NOMO-1 treated with DMSO at 0.1 percent for 48 hours (cell line): ENCODE measurements at regions not wholly inside any gene's neighbourhood (a gene's known extent, or its start where the extent isn't known, plus 50 kb on each side); places are given as distances from the start of the nearest gene placed in this dataset.
"Not testable (repeated sequence)": the region's sequence is repeated elsewhere in the genome, so short reads cannot be mapped to it uniquely, and the experiment has no call there.

Experiments
- DNase-seq: peaks from one replicate; lab custom pipeline; 2025; ENCODE audit not compliant: unreplicated experiment; lab: John Stamatoyannopoulos, UW

DNA sequence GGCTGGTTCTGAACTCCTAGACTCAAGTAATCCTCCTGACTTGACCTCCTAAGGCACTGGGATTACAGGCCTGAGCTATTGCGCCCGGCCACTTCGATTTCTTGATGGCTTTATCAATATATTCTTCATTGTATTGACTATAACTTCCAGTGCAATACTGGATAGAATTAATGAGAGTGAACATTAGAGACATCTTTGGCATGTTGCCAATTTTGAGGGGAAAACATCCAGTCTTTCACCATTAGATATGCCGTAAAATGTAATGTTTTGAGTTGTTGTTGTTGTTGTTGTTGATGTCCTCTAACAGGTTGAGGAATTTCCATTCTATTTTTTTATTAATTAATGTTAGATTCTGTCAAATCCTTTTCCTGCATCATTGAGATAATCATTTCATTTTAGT, 578.9 kb downstream of the ZWINT start:
- DNase-seq = no peak

DNA sequence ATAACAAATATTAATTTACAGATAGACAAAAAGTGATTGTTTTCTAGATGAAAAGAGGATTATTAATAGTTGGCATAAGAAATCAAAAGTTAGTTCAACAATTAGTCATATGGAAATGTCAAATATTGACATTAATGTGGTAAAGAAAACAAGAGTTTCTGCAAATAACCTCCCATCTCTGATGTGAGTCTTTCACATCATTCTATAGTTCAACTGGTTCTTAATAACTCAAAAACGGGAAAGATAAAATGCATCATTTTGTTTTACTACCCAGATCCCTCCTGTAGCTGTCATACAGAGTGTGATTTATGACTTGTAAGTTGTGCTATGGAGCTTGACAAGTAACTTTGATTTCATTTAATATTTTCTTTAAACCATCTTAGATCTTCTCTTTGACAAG, 594.8 kb downstream of the ZWINT start:
- DNase-seq = no peak

DNA sequence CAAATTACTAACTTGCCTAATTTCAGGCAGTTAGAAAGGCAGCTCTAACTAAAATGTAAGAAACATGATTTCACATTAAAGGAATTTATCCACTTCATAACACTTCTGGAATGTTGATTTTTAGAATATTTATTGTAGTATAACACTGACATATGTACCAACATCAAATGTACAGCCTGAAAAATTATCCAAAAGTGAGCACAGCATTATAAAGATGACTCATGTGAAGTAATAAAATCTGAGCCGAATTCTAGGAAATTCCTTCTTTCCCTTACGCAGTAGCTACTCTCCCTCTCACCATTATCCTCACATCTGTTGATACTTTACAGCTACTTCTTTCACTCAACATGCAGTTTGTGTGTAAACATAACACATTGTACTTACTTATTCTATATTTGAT, 610.6 kb downstream of the ZWINT start:
- no peak for DNase-seq

DNA sequence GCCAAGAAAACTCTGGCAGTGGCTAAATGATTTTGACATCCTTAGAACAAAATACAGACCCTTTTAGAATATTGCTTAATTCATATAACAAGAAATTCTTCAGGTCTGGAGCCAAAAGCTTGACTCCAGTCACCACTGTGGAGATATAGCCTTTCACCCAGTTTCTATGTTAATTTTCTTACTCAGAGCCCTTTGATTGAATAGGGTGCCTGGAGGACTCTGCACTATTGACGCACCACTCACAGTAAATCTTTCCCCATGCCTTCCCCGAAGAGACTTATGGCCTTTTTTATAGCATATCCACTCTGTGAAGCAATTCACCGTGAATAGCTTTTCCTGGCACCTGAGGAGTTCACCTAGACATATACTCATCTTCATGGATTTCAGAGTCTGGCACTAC, 613.8 kb downstream of the ZWINT start:
- no peak for DNase-seq

DNA sequence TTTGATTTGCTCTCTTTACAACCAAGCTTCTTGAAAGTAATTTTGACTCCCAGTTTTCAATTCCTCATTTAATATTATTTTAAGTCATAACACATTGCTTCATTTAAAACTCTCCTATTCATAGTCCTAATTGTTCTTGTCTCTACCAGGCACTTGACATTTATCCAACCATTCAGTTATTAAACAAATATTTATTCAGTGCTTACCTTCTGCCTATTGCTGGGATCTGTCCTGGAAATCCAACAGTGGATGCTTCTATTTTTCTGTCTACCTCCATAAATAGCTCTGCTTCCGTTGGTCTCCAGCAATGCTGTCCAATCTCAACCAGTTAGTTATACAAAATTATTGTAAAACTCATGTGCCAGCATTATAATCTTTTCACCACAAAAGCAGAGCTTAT, 615.1 kb downstream of the ZWINT start:
- no peak for DNase-seq

DNA sequence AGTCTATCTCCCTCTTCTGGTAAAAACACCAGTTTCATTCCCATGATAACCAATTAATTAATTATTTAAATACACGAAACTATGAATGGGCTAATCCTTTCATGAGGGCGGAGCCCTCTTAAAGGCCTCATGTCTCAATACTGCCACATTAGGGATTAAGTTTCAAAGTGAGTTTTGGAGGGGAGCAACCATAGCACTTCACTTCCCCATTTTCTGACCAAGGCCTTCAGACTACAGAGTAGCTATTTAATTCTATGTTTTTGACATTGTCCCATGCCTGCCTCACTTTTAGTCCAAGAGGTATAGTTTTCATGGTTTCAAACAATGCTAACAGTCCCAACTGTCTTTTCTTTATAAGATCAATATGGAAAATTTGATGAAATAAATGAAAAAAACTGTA, 618.6 kb downstream of the ZWINT start:
- DNase-seq = peak; percentile 4

DNA sequence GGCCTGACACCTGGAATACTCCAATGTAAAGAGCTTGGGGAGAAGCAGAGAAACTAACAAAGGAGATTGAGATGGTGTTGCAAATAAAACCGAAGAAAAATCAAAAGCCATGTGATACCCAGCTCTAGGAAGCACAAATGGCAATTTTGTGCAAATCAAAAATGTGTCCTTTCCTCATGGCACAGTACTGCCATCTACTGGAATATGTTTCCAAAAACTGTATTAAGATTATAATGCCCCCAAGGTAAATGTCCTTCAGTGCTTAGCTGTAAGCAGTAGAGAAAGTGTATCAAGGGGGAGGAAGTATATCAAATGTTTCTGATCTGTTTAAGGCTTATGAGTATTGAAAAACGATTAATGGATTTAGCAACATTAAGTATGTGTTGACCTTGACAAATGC, 620.3 kb downstream of the ZWINT start:
- DNase-seq = peak; percentile 2

DNA sequence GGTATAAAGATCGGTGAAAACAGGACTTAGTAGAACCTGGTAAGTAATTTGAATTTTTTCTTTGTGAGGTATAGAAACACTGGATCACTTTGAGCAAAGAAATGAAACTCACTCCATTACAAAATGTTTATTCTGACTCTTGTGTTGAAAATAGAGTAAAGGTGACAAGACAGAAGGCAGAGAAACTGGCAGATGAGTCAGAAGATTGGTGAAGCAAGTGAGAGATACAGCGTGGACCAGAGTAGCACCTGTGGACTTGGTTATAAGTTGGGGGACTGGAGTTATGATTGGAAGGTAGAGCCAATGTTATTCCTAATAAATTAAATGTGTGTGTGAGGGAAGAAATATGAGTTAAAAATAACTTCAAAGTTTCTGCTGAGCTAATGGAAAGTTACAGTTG, 620.9 kb downstream of the ZWINT start:
- DNase-seq = no peak

DNA sequence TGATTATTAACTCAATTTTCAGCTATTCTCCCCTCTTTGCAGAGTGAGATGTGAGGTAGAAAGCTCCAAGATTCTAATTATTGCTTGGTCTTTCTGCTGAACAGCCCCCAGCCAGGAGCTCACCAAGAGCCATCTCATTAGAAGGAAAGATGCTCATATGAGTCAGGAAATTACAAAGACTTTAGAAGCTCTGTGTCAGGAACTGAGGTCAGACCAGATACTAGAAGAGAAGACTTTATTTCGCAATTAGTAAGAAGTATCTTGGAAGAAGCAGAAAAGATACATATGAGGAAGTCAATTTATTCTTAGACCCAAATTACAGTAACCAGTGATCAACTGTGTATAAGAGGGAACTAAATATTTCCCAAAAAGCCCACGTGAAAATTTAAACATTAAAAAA, 626.9 kb downstream of the ZWINT start:
- DNase-seq = peak; percentile 82

DNA sequence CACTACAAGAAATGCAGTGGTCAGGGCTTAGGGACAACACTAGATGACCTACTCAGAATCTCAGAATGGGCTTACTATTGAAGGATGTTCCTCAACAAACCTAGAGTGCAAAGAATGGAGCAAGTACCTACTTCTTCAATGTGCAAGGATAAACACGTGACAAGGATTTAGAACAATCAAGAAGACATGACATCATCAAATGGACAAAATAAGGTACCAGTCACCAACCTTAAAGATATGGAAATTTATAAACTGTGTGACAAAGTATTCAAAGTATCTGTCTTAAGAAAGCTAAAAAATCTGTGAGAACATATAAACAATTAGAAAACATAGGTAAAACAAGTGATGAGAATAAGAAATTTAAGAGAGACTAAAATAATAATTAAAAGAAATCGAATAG, 656.1 kb downstream of the ZWINT start:
- DNase-seq = no peak

DNA sequence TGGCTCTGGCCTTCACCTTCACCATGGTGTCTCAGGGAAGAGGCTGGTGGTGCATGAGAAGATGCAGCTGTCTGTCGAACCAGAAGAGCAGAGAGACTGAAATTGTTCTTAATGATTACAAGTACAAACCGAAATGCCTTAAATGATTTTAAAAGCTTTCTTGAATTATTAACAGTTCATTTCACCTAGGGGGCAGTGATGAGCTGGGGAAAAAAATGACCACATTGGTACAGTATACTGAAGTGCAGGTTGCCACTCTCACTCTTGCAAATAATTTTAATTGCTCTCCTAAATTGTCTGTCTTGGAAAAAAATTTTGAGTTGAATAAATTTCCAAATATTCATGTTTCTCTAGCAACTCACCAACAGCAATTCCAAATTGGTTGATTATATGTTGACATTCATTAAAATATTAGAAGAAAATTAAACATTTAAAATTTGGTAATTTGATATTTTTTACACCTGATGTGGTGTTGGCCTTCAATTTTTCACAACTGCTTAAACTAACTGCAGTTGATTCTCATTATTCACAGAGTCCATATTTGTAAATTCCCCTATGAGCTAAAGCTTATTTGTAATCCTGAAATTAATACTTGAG, 692.6 kb downstream of the ZWINT start:
- peak; percentile 6 for DNase-seq

DNA sequence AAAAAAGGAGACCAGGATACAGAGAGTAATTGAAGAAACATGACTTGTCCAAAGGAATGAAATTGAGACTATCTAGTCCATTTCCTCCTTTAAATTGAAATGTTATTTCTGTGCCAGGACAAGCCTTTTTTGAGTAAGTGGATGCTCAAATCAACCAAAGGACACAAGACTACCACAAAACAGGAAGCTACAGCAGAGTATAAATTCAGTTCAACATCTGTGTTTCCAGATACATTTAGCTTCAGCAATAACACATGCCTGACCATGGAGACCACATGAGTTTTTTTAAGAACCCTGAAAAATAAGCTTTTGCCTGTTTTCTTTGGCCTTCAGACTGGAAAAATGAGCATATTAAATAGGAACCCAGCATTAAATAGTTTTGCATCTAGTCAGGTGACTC, 707.5 kb downstream of the ZWINT start:
- no peak for DNase-seq

DNA sequence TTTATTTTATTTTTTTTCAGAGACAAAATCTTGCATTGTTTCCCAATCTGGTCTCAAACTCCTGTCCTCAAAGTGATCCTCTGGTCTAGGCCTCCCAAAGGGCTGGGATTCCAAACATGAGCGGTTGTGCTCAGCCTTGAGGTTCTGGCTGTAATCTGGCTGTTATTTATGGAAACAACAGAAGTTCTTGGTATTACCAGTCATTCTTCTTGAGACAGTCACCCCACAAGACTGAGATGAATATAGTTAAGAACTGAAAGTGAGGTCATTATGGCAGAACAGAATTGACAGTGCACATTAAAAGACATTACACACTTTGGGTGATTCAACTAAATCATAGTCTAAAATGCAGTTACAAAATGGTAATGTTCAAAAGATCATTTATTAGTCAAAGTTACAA, 719.5 kb downstream of the ZWINT start:
- DNase-seq = no peak

DNA sequence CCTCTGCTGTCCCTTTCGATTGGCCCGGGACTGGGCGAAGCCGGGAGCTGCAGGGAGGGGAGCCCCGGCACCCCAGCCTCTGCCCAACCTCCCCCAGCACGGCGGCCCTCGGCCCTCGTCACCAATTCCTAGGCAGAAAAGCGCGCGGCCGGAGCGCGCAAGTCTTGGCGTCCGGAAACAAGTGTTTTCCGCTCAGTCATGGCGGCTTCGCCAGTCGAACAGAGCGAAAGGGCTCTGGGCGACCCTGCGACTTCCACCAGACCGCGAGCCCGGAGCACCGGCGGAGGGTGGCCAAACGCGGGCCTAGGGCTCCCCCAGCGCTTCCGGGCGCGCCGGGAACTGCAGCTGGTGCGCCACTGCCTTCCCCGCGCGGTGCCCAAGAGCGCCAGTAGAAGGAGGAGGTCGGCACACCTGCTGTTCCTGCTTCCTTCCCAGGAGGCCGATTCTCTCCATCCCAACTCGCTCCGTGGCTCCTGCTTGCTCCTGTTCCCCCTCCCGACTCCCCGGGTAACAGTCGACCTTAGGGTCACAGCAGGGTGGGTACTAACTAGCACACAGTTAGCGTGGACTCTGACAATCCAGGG, 729.9 kb downstream of the ZWINT start:
- no peak for DNase-seq

DNA sequence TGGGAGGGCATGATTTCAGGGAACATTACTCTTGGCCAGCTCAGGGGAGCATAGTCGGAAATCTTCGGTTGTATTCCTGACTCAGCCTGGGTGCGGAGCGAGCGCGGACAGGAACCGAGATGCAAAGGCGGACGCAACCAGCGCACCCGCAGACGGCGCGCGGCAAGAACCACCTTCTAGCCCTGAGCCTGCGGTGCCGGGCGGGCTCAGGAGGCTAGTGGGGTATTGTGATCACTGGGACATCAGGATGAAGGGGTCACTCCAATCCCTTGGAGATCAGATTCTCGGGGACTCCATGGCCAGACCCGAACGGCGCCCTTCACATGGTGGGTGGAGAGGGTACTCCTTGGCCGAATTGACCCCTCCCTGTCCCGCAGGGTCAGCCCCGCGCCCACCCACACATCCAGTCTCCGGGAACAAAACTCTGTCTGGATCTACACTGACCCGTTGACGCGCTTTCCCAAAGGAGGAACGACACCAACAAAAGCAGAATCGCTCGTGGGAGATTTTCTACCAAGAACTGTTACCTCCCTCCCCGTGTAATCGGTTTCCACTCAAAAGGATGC, 730.5 kb downstream of the ZWINT start:
- DNase-seq = no peak

DNA sequence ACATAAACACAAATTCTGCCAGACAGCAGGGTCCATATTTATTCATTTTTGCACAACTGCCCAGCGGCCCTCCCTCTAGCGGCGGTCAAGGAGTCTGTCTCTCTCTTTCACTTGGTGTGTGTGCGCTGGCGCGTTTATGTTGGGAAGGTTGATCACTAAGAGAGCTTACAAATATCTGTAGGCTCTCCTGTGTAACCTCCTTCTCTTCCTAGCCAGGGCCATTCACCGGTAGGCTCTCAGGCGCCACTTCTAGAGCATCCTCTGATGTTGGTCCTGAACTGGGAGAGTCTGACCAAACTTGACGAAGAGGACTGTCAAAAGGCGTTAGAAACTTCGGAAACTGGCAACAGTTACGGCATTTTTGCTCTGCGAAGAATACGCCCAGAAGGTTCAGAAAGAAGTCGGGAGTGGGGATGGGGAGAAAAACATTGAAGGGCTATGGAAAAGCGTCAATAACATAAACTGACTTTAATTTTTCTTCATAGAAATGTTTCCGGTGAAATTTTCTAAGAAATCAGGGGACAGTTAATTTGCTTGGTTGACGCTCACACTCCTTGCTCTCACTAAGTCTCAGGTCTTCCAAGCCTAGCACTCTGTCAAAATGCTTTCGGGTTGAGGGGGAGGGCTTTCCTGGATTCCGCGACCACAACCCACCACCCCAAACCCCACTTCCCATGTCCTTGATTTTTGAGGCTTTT, 731.1 kb downstream of the ZWINT start:
- no peak for DNase-seq

DNA sequence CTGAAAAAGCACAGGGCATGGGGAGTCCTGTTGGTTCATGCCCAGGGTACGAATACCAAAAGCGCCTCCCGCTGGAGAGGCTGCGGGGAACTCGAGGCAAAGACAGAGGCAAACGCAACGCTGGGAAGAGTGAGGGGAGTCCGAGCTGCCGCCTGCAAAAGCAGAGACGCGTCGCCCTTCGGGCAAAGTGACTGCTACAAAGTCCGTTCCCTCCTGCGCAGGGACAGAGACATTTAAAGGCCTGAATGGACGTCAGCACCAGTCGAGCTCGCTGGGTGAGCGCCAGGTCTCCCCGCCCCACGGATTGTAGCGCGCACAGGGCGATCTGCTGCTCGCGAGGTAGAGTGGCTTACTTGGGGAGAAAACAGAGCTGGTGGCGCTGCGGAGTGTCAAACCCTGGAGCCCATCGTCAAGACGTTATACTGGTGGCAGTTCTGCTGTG, 732.8 kb downstream of the ZWINT start:
- no peak for DNase-seq

DNA sequence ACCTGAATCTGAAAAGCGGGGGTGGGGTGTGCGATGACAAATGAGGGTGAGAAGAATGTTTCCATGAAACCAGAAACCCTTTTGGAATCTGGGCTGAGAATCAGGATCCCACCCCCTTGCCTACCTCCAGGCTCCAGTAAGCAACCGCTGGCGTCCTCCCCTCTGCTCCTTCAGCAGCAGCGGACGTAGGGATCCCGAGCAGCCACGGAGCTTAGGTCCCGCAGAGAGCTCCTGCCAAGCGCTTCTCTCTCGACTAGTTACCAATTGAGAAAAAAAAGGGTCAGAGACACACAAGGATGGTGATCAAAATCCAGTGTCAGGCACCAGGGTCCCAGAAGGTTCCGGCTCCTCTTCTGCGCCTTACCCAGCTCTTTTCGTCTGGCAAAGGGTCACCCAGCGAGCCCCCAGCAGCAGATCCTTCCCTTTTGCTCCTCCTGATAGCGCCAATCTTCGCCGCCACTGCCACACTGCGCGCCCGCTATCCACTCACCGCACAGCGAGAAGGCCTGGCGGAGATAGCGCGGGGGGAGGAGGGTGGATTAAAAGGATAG, 733.5 kb downstream of the ZWINT start:
- no peak for DNase-seq

DNA sequence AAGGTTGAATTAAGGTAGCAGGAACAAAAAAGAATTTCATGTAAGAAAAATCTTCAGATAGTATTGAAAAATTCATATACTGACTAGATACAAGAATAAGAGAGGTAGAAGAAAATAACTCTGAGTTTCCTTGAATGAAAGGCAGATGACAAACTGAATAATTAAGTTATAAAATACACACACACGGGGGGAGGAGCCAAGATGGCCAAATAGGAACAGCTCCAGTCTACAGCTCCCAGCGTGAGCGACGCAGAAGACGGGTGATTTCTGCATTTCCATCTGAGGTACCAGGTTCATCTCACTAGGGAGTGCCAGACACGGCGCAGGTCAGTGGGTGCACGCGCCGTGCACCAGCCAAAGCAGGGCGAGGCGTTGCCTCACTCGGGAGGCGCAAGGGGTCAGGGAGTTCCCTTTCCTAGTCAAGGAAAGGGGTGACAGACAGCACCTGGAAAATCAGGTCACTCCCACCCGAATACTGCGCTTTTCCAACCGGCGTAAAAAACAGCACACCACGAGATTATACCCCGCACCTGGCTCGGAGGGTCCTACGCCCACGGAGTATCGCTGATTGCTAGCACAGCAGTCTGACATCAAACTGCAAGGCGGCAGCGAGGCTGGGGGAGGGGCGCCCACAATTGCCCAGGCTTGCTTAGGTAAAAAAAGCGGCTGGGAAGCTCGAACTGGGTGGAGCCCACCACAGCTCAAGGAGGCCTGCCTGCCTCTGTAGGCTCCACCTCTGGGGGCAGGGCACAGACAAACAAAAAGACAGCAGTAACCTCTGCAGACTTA, 759.2 kb downstream of the ZWINT start:
- not testable (repeated sequence) for DNase-seq

DNA sequence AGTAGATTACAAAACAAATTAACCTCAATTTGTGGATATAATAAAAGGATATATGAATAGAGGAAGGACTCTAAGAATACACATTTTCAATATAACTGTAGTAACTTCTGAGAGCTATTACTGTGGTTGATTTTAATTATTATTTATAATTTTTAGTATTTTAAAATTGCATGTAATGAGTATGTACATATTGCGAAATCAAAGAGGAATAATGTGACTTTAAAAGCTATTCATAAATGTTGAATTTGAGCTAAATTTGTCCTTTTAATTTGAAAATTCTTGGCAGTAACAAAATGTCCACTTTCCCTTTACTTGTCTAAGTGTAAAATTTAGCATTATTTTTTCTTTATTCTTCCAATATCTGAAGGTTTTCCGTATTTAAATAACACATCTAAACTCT, 750.6 kb upstream of the PCDH15 start:
- DNase-seq = no peak

DNA sequence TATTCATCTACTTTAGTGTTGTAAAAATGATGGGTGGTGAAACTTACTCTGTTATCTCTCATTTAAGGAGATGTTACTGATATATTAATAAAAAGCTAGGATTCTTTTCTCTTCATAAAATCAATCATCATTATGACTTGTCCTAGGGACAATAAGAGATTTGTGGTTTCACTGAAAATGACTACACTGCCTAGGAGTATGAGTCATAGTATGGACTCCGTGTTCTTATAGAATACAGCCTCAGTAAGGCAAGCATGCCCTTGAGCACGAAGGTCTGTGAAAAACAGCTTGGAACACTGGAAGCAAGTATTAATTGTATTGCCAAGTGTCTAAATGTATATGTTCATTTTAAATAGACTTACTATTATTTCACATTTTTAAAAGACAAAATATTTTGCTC, 749.2 kb upstream of the PCDH15 start:
- DNase-seq = no peak
